Progenitor cell of endocrine pancreas (in vitro differentiated cells): ENCODE measurements at regions not wholly inside any gene's neighbourhood (a gene's known extent, or its start where the extent isn't known, plus 50 kb on each side); places are given as distances from the start of the nearest gene placed in this dataset.

Experiments
- DNase-seq: peaks from one replicate; pipeline ENCODE4 v3.0.0; 2021; ENCODE audit warnings: low spot score; ENCODE audit not compliant: unreplicated experiment
- H3K27ac Mint-ChIP-seq: 2 replicates; pipeline ENCODE4 v1.8.0; 2021; ENCODE audit warnings: mild to moderate bottlenecking, moderate library complexity, mixed read lengths
- H3K27me3 Mint-ChIP-seq: 2 replicates; pipeline ENCODE4 v1.8.0; 2021; ENCODE audit warnings: mixed read lengths
- H3K36me3 Mint-ChIP-seq: 2 replicates; pipeline ENCODE4 v1.8.0; 2022; ENCODE audit warnings: mixed read lengths; ENCODE audit not compliant: insufficient read depth
- H3K4me1 Mint-ChIP-seq: 2 replicates; pipeline ENCODE4 v1.8.0; 2021; ENCODE audit warnings: low read depth, mixed read lengths
- H3K4me3 Mint-ChIP-seq: 2 replicates; pipeline ENCODE4 v1.8.0; 2021; ENCODE audit warnings: low read depth, mild to moderate bottlenecking, moderate library complexity, mixed read lengths
- H3K9me3 Mint-ChIP-seq: 2 replicates; pipeline ENCODE4 v1.8.0; 2021; ENCODE audit warnings: low read depth, mixed read lengths
- CTCF ChIP-seq: fragments of 200-600 bp; sonication (generic); IDR thresholded peaks from one replicate; pipeline ENCODE4 v1.5.0; 2021; ENCODE audit warnings: antibody characterized with exemption, mild to moderate bottlenecking; ENCODE audit not compliant: unreplicated experiment

GRCh38 chr13:34420702-34421346, 521.2 kb upstream of the NBEA start:
- DNase-seq: no peak
- Mint-ChIP-seq H3K4me1 (peaks cover 3% of the 10 kb centered on the region), H3K27ac (no peak overlapping the region), H3K27me3 (no peaks in the 10 kb centered on the region), H3K36me3 (no peaks in the 10 kb centered on the region), H3K9me3 (no peaks in the 10 kb centered on the region), H3K4me3 (no peak overlapping the region)
- TF ChIP-seq CTCF: no peak

GRCh38 chr13:34421347-34421719, 520.7 kb upstream of the NBEA start:
- Mint-ChIP-seq H3K36me3 (no peaks in the 10 kb centered on the region), H3K27ac (no peak overlapping the region), H3K27me3 (no peaks in the 10 kb centered on the region), H3K4me1 (peaks cover 3% of the 10 kb centered on the region), H3K9me3 (no peaks in the 10 kb centered on the region), H3K4me3 (no peak overlapping the region)
- no peak for TF ChIP-seq CTCF
- DNase-seq: no peak

- Mint-ChIP-seq H3K27ac (no peak overlapping the region), H3K4me3 (no peak overlapping the region), H3K36me3 (no peaks in the 10 kb centered on the region), H3K9me3 (no peaks in the 10 kb centered on the region), H3K4me1 (peaks cover 3% of the 10 kb centered on the region), H3K27me3 (no peaks in the 10 kb centered on the region)
- TF ChIP-seq CTCF: no peak
- no peak for DNase-seq
Measured at GRCh38 chr13:34421858-34422475, 520.1 kb upstream of the NBEA start.

DNA sequence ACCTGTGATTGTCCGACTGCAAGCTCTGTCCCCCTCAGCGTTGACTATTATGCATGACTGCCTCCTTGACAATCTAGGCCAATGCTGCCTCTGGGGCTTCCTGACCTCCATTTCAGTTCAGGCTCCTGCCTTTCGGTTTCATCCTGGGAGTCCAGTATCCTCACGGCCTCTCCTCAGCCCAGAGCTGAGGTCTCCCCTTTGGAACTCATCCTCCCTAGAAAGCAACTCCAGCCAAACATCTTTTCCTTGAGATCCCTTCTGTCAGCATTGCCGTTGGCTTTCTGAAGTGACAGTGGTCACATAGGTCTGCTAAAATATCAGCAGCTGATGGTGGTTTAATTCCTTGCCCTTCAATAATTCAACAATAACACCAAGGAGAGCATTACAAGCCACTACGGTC, 519.1 kb upstream of the NBEA start:
- H3K27me3 Mint-ChIP-seq: no peaks in the 10 kb centered on the region
- no peak overlapping the region for H3K4me3 Mint-ChIP-seq
- H3K36me3 Mint-ChIP-seq: no peaks in the 10 kb centered on the region
- TF ChIP-seq CTCF: no peak
- no peak for DNase-seq
- H3K4me1 Mint-ChIP-seq: peaks cover 3% of the 10 kb centered on the region
- H3K9me3 Mint-ChIP-seq: no peaks in the 10 kb centered on the region
- no peak overlapping the region for H3K27ac Mint-ChIP-seq

GRCh38 chr13:34425327-34425949, 516.6 kb upstream of the NBEA start:
- no peak for DNase-seq
- TF ChIP-seq CTCF: no peak

More at GRCh38 chr13:34425327-34425949, 516.6 kb upstream of the NBEA start:
- no peaks in the 10 kb centered on the region for H3K27me3 Mint-ChIP-seq
- peaks cover 3% of the 10 kb centered on the region for H3K4me1 Mint-ChIP-seq
- H3K36me3 Mint-ChIP-seq: no peaks in the 10 kb centered on the region
- H3K27ac Mint-ChIP-seq: no peak overlapping the region
- H3K4me3 Mint-ChIP-seq: no peak overlapping the region
- H3K9me3 Mint-ChIP-seq: no peaks in the 10 kb centered on the region
